Heart left ventricle (tissue), 16 donors: ENCODE measurements at regions not wholly inside any gene's neighbourhood (a gene's known extent, or its start where the extent isn't known, plus 50 kb on each side); places are given as distances from the start of the nearest gene placed in this dataset.

Source experiments
- ATAC-seq, 4 donors: fragments of 200-7000 bp; cut with Tn5 transposase; one replicate each; pipeline ENCODE4 v1.9.1; 2020 to 2022; ENCODE audit warnings: moderate library complexity in 4 of 4, mild to moderate bottlenecking in 3 of 4, moderate number of reproducible peaks in 1 of 4
- DNase-seq, 5 donors: peaks; one replicate each; pipeline ENCODE4 v3.0.0-alpha.2; 2020
- H3K27ac ChIP-seq, 12 donors: fragments of 200-600 bp; sonication (generic) in 4 of 12; one replicate each; pipeline versions ENCODE4 v1.5.0 to v1.8.0; 2016 to 2022; ENCODE audit warnings: mild to moderate bottlenecking in 2 of 12
- H3K27me3 ChIP-seq, 9 donors: fragments of 200-600 bp; sonication (generic) in 2 of 9; one replicate each; pipeline versions ENCODE4 v1.5.1 to v1.8.0; 2016 to 2022; ENCODE audit warnings: mild to moderate bottlenecking in 3 of 9
- H3K36me3 ChIP-seq, 9 donors: fragments of 200-600 bp; sonication (generic) in 2 of 9; one replicate each; pipeline versions ENCODE4 v1.5.0 to v1.8.0; 2018 to 2022; ENCODE audit warnings: mild to moderate bottlenecking in 2 of 9
- H3K4me1 ChIP-seq, 12 donors: fragments of 200-600 bp; sonication (generic) in 4 of 12; one replicate each; pipeline versions ENCODE4 v1.5.0 to v1.8.0; 2016 to 2022; ENCODE audit warnings: mild to moderate bottlenecking in 3 of 12
- H3K4me3 ChIP-seq, 12 donors: fragments of 200-600 bp; sonication (generic) in 4 of 12; one replicate each; pipeline versions ENCODE4 v1.5.0 to v1.8.0; 2017 to 2022; ENCODE audit warnings: mild to moderate bottlenecking in 9 of 12, moderate library complexity in 4 of 12
- H3K9me3 ChIP-seq, 12 donors: fragments of 200-600 bp; sonication (generic) in 4 of 12; one replicate each; pipeline versions ENCODE4 v1.5.0 to v1.8.0; 2016 to 2022; ENCODE audit warnings: mild to moderate bottlenecking in 1 of 12
- POLR2A ChIP-seq, 2 donors: fragments of 450-650 bp; IDR thresholded peaks; one replicate each; pipeline ENCODE4 v1.6.1; 2017; ENCODE audit warnings: antibody characterized with exemption in 2 of 2, mild to moderate bottlenecking in 2 of 2, moderate library complexity in 2 of 2
- WGBS, 4 donors: extraction: QIAGEN DNeasy Blood & Tissue Kit in 2 of 4; methylation state at CpG; one replicate each; pipeline versions ENCODE4 v1.1.5 to v1.1.7; 2013 to 2018; 5-methylcytosine and 5-hydroxymethylcytosine counted together
- intact Hi-C, 10 donors: fragments of 100-400 bp; cut with DNase I; formaldehyde crosslinking; loops; one replicate each; pipeline versions ENCODE4 v1.11.1 to v1.14.2; 2022
- TF ChIP-seq, protein P1 (sequence below), 12 donors: fragments of 200-600 bp; sonication (generic) in 4 of 12; IDR thresholded peaks; one replicate each; pipeline versions ENCODE4 v1.5.0 to v1.8.0; 2018 to 2022; ENCODE audit warnings: antibody characterized with exemption in 12 of 12, mild to moderate bottlenecking in 5 of 12
- donor health status: ischemic (EF 13 %, LVEDD 7.1; RV severe dilation, severe dysfunction).
- donor health status: healthy with polysubstance abuse.
- donor health status: DM: no; HTN: yes; CAD: no.
- donor health status: DM: no; HTN: no; CAD: no.
- donor health status: ischemic (EF 25% LVEDD 6.9; RV normal size, moderate dysfunction).
- donor health status: ischemic (EF 25% LVEDD 5.7; RV mildly dilated, moderate dysfunction).
- donor health status: healthy.
- donor health status: DM: yes; HTN: yes; CAD: no.
- donor health status: ischemic (EF 35%, LVEDD 5.7; RV mildly dilated, moderate dysfunction).
- donor health status: nonischemic (EF 11% LVEDD 7.7; RV severe dilation, severe dysfunction).
- donor health status: DM: yes; HTN: yes; CAD: no.
- donor health status: PGD.
- donor health status: ischemic (EF 29% LVEDD 5.4; RV normal size, mild dysfunction).
- donor health status: nonischemic (EF 23%, LVEDD 6.1; RV moderate dilation, normal function).

DNA sequence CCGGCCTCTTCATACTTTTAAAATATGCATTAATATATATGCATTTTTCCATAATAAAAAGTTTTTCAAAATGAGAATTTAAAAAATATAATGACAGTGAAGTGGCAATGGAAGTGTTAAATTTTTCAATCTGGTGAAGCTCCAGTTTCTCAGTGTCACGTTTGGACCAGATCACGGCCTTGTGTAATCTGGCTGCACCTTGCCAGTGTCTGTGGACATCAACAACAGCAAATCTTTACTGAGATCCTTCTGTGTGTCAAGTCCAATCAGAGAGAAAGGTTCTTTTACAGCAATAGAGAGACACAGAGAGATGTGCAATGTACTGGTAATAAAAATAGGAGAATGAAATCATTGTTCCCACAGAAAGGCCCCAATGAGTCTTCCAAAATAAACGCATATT lies 49.8 kb upstream of the PAK1 start:
- Histone ChIP-seq H3K36me3 (no peaks in the 10 kb centered on the region), H3K4me3 (no peak overlapping the region), H3K27ac (no peak overlapping the region), H3K27me3 (no peaks in the 10 kb centered on the region), H3K9me3 (no peaks in the 10 kb centered on the region), H3K4me1 (no peaks in the 10 kb centered on the region)
- no peak for DNase-seq
- intact Hi-C loops: no loop called here
- WGBS, 4 donors: 65 to 74% (median 66%) methylated on average over 4 of the region's 4 CpGs
- TF ChIP-seq, protein P1, sequence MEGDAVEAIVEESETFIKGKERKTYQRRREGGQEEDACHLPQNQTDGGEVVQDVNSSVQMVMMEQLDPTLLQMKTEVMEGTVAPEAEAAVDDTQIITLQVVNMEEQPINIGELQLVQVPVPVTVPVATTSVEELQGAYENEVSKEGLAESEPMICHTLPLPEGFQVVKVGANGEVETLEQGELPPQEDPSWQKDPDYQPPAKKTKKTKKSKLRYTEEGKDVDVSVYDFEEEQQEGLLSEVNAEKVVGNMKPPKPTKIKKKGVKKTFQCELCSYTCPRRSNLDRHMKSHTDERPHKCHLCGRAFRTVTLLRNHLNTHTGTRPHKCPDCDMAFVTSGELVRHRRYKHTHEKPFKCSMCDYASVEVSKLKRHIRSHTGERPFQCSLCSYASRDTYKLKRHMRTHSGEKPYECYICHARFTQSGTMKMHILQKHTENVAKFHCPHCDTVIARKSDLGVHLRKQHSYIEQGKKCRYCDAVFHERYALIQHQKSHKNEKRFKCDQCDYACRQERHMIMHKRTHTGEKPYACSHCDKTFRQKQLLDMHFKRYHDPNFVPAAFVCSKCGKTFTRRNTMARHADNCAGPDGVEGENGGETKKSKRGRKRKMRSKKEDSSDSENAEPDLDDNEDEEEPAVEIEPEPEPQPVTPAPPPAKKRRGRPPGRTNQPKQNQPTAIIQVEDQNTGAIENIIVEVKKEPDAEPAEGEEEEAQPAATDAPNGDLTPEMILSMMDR (IDR thresholded peaks at IDR 0.05): no peak
- no peak for TF ChIP-seq POLR2A (IDR thresholded peaks at IDR 0.05)
- no peak for ATAC-seq
